Endothelial cell of umbilical vein (primary cell): ENCODE measurements at regions not wholly inside any gene's neighbourhood (a gene's known extent, or its start where the extent isn't known, plus 50 kb on each side); places are given as distances from the start of the nearest gene placed in this dataset.

Experiments
- EZH2 ChIP-seq: IDR thresholded peaks from 2 replicates; pipeline ENCODE4 v1.6.1; 2012; ENCODE audit warnings: borderline replicate concordance, low read depth, mild to moderate bottlenecking, moderate library complexity, low read length, inconsistent platforms; ENCODE audit not compliant: severe bottlenecking
- FOS ChIP-seq: IDR thresholded peaks from 2 replicates; pipeline ENCODE4 v1.6.1; 2011; ENCODE audit warnings: mild to moderate bottlenecking, low read length, moderate library complexity, borderline replicate concordance; ENCODE audit not compliant: insufficient read depth
- MYC ChIP-seq: IDR thresholded peaks from one replicate; pipeline ENCODE4 v1.6.1; 2011; ENCODE audit warnings: mild to moderate bottlenecking, low read depth, low read length
- POLR2A ChIP-seq: IDR thresholded peaks from 2 replicates; pipeline ENCODE4 v1.6.1; 2012; ENCODE audit warnings: low read depth, mild to moderate bottlenecking, control low read depth, low read length
- POLR2AphosphoS5 ChIP-seq: IDR thresholded peaks from 2 replicates; pipeline ENCODE4 v1.6.1; 2012; ENCODE audit warnings: low read depth, mild to moderate bottlenecking, control low read depth, low read length, moderate library complexity; ENCODE audit not compliant: insufficient read depth
- TF ChIP-seq, protein P1 (sequence below), 2 donors: IDR thresholded peaks; 1 replicate in 1 of 2; 2 replicates in 1 of 2; pipeline ENCODE4 v1.5.1; 2011; ENCODE audit warnings: low read length in 2 of 2, mild to moderate bottlenecking in 2 of 2, moderate library complexity in 2 of 2, control low read depth in 1 of 2, inconsistent platforms in 1 of 2, low read depth in 1 of 2; ENCODE audit not compliant: insufficient read depth in 1 of 2; ENCODE audit errors: extremely low read depth in 1 of 2
- TF ChIP-seq, protein P2 (sequence below): IDR thresholded peaks from 2 replicates; pipeline ENCODE4 v1.6.1; 2011; ENCODE audit not compliant: insufficient read depth, insufficient read length

DNA sequence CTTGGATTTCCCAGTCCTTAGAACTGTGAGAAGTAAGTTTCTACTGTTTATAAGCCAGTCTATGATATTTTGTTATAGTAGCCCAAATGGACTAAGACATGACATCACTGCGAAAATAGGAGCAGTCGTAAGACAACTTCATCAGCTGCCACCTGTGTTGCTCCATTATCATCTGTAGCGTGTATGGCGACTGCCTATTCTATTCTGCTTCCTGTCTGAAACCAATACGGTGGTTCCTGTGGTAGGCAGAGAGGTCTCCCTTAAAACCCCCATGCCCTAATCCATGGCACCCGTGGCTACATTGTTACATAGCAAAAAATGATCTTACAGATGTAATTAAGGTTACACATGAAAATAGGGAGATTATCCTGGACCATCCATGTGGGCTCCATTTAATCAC, 105.4 kb upstream of the FAT1 start:
- TF ChIP-seq POLR2A, result no peak
- TF ChIP-seq, protein P1, sequence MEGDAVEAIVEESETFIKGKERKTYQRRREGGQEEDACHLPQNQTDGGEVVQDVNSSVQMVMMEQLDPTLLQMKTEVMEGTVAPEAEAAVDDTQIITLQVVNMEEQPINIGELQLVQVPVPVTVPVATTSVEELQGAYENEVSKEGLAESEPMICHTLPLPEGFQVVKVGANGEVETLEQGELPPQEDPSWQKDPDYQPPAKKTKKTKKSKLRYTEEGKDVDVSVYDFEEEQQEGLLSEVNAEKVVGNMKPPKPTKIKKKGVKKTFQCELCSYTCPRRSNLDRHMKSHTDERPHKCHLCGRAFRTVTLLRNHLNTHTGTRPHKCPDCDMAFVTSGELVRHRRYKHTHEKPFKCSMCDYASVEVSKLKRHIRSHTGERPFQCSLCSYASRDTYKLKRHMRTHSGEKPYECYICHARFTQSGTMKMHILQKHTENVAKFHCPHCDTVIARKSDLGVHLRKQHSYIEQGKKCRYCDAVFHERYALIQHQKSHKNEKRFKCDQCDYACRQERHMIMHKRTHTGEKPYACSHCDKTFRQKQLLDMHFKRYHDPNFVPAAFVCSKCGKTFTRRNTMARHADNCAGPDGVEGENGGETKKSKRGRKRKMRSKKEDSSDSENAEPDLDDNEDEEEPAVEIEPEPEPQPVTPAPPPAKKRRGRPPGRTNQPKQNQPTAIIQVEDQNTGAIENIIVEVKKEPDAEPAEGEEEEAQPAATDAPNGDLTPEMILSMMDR (IDR thresholded peaks at IDR 0.05; ENCODE audit: extremely low read depth in 1 of 2, insufficient read depth in 1 of 2, low read depth in 1 of 2, low read length in 2 of 2), result no peak
- TF ChIP-seq MYC, result no peak
- TF ChIP-seq EZH2, result no peak
- TF ChIP-seq FOS, result no peak
- TF ChIP-seq, protein P2, sequence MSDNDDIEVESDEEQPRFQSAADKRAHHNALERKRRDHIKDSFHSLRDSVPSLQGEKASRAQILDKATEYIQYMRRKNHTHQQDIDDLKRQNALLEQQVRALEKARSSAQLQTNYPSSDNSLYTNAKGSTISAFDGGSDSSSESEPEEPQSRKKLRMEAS, result no peak
- no peak for TF ChIP-seq POLR2AphosphoS5
